Right atrium auricular region (tissue), 2 donors: ENCODE measurements at regions not wholly inside any gene's neighbourhood (a gene's known extent, or its start where the extent isn't known, plus 50 kb on each side); places are given as distances from the start of the nearest gene placed in this dataset.
"Not testable (repeated sequence)": the region's sequence is repeated elsewhere in the genome, so short reads cannot be mapped to it uniquely, and the experiment has no call there.

Experiments used
- DNase-seq: peaks from one replicate; pipeline ENCODE4 v3.0.0-alpha.2; 2019; ENCODE audit warnings: low spot score
- H3K27ac ChIP-seq, 2 donors: fragments of 200-600 bp; sonication (generic); 1 replicate in 1 of 2; 2 replicates in 1 of 2; pipeline ENCODE4 v1.5.1; 2016 to 2019
- H3K27me3 ChIP-seq, 2 donors: fragments of 200-600 bp; sonication (generic); one replicate each; pipeline versions ENCODE4 v1.5.1 to v1.6.0; 2017 to 2019
- H3K36me3 ChIP-seq: fragments of 200-600 bp; sonication (generic); one replicate; pipeline ENCODE4 v1.5.1; 2016
- H3K4me1 ChIP-seq, 2 donors: fragments of 200-600 bp; sonication (generic); one replicate each; pipeline versions ENCODE4 v1.5.1 to v1.6.0; 2017 to 2019
- H3K4me3 ChIP-seq, 2 donors: fragments of 200-600 bp; sonication (generic); 1 replicate in 1 of 2; 2 replicates in 1 of 2; pipeline ENCODE4 v1.5.1; 2017 to 2019; ENCODE audit warnings: mild to moderate bottlenecking in 1 of 2, moderate library complexity in 1 of 2
- H3K9me3 ChIP-seq, 2 donors: fragments of 200-600 bp; sonication (generic); one replicate each; pipeline ENCODE4 v1.5.1; 2019
- TF ChIP-seq, protein P1 (sequence below), 2 donors: fragments of 200-600 bp; sonication (generic); IDR thresholded peaks; one replicate each; pipeline ENCODE4 v1.5.1; 2019; ENCODE audit warnings: antibody characterized with exemption in 2 of 2

- no peak for DNase-seq
- Histone ChIP-seq H3K4me3 (no peak overlapping the region), H3K36me3 (no peaks in the 10 kb centered on the region), H3K27ac (no peak overlapping the region), H3K9me3 (no peaks in the 10 kb centered on the region), H3K27me3 (no peaks in the 10 kb centered on the region), H3K4me1 (no peaks in the 10 kb centered on the region)
- TF ChIP-seq, protein P1, sequence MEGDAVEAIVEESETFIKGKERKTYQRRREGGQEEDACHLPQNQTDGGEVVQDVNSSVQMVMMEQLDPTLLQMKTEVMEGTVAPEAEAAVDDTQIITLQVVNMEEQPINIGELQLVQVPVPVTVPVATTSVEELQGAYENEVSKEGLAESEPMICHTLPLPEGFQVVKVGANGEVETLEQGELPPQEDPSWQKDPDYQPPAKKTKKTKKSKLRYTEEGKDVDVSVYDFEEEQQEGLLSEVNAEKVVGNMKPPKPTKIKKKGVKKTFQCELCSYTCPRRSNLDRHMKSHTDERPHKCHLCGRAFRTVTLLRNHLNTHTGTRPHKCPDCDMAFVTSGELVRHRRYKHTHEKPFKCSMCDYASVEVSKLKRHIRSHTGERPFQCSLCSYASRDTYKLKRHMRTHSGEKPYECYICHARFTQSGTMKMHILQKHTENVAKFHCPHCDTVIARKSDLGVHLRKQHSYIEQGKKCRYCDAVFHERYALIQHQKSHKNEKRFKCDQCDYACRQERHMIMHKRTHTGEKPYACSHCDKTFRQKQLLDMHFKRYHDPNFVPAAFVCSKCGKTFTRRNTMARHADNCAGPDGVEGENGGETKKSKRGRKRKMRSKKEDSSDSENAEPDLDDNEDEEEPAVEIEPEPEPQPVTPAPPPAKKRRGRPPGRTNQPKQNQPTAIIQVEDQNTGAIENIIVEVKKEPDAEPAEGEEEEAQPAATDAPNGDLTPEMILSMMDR (IDR thresholded peaks at IDR 0.05) = no peak
Measured at GRCh38 chr5:159807586-159807985, 108.7 kb upstream of the ADRA1B start.

GRCh38 chr5:159811712-159812111 lies 104.6 kb upstream of the ADRA1B start:
- no peak for DNase-seq
- TF ChIP-seq, protein P1 (IDR thresholded peaks at IDR 0.05) = no peak
- Histone ChIP-seq H3K27ac (no peak overlapping the region), H3K36me3 (no peaks in the 10 kb centered on the region), H3K4me1 (no peaks in the 10 kb centered on the region), H3K27me3 (no peaks in the 10 kb centered on the region), H3K9me3 (no peaks in the 10 kb centered on the region), H3K4me3 (no peak overlapping the region)

GRCh38 chr5:159812759-159813158 lies 103.5 kb upstream of the ADRA1B start:
- not testable (repeated sequence) for H3K4me3 ChIP-seq, DNase-seq, H3K27ac ChIP-seq, H3K36me3 ChIP-seq, H3K9me3 ChIP-seq, H3K4me1 ChIP-seq, H3K27me3 ChIP-seq

GRCh38 chr5:159814222-159814621 lies 102.1 kb upstream of the ADRA1B start:
- Histone ChIP-seq H3K27ac (no peak overlapping the region), H3K27me3 (no peaks in the 10 kb centered on the region), H3K36me3 (no peaks in the 10 kb centered on the region), H3K9me3 (no peaks in the 10 kb centered on the region), H3K4me1 (peaks cover 0 to 7% of the 10 kb centered on the region in 2 donors), H3K4me3 (no peak overlapping the region)
- TF ChIP-seq, protein P1 (IDR thresholded peaks at IDR 0.05) = no peak
- no peak for DNase-seq

DNA sequence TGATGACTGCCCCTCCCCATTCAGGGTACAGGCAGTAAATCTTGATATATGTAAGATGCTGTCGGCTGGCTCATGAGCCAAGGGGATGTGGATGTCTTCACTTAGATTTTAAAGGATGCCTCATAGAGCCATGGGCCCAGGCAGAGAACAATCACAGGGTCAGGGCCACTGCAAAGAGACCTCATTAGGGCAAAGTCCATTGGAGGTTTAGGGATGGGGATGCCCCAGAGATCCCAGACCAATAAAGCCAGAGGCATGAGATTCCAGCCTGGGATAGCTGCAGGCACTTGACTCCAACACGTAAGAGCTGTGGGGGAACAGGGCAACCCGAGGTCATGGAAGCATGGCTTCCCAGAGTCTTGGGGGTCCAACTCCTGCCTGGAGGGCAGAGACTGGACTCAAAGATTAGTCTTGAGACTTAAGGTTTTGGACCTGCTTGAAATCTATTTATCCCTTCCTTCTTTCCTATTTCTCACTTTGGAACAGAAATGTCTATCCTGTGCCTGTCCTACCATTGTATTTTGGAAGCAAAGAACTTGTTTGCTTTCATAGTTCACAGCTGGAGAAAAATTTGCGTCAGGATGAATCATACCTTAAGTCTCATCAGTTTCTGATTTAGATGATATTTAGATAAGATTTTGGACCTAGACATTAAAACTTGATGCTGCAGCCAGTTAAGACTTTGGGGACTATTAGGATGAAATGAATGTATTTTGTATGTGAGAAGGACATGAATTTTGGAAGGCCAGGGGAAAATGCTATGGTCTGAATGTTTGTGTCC lies 101.3 kb upstream of the ADRA1B start:
- DNase-seq = no peak
- Histone ChIP-seq H3K36me3 (no peaks in the 10 kb centered on the region), H3K9me3 (no peaks in the 10 kb centered on the region), H3K4me3 (no peak overlapping the region), H3K4me1 (peaks cover 0 to 13% of the 10 kb centered on the region in 2 donors), H3K27ac (no peak overlapping the region), H3K27me3 (no peaks in the 10 kb centered on the region)
- TF ChIP-seq, protein P1 (IDR thresholded peaks at IDR 0.05) = no peak

- Histone ChIP-seq H3K27ac (no peak overlapping the region), H3K36me3 (no peaks in the 10 kb centered on the region), H3K27me3 (no peaks in the 10 kb centered on the region), H3K4me1 (peaks cover 0 to 13% of the 10 kb centered on the region in 2 donors), H3K9me3 (no peaks in the 10 kb centered on the region), H3K4me3 (no peak overlapping the region)
- peak; percentile 9 for DNase-seq
- TF ChIP-seq, protein P1 (IDR thresholded peaks at IDR 0.05) = no peak
Measured at GRCh38 chr5:159817262-159818029, 98.8 kb upstream of the ADRA1B start.
